ENCODE measurements at regions not wholly inside any gene's neighbourhood (a gene's known extent, or its start where the extent isn't known, plus 50 kb on each side); places are given as distances from the start of the nearest gene placed in this dataset.

DNA sequence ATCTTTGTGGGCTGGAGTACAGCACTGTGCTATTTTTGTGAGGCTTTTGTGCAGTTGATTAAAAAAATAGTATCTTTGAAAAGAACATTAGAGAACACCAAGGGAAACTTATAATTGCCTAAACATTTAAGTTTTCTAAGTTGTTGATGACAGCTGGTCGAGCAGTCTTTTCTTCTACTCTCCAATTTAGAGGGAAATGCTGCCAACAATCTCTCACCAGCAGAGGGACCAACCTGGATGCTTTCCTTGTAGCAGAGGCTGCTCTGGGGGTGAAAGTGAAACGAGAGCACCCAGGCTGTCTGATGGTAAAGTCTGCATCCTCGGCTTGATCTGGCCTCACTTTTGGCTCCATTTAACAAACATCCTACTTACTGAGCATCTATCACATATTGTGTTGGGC is 1286.5 kb upstream of the TENM4 start:
- Histone ChIP-seq H3K9me3 (ENCODE audit: insufficient read depth, low read depth, low read length) (no peaks in the 10 kb centered on the region), H2BK120ac (ENCODE audit: insufficient read depth, low read length, poor library complexity) (no peak overlapping the region), H3K79me2 (ENCODE audit: control insufficient read depth, insufficient read depth, low read length, poor library complexity) (no peaks in the 10 kb centered on the region), H3K23ac (ENCODE audit: low read length) (no peak overlapping the region), H3K4me2 (ENCODE audit: low read length) (no peak overlapping the region), H4K91ac (ENCODE audit: low read depth, low read length) (no peak overlapping the region), H2BK12ac (ENCODE audit: low read length) (no peak overlapping the region), H4K8ac (ENCODE audit: low read depth, low read length) (no peak overlapping the region), H3K27me3 (ENCODE audit: insufficient read depth, low read length) (no peaks in the 10 kb centered on the region), H3K27ac (ENCODE audit: low read depth, low read length) (no peak overlapping the region), H3K4me3 (ENCODE audit: low read depth, low read length) (no peak overlapping the region), H3K18ac (ENCODE audit: low read length) (no peak overlapping the region), H3K4me1 (ENCODE audit: control insufficient read depth in 1 of 2, insufficient read depth in 2 of 2, low read length in 2 of 2) (peaks cover 2 to 5% of the 10 kb centered on the region in 2 experiments), H3K14ac (ENCODE audit: low read length) (no peak overlapping the region), H2AFZ (ENCODE audit: insufficient read depth, low read length, poor library complexity) (no peak overlapping the region), H3K36me3 (ENCODE audit: control insufficient read depth in 1 of 2, insufficient read depth in 2 of 2, low read length in 2 of 2) (no peaks in the 10 kb centered on the region), H3K79me1 (ENCODE audit: low read length) (peaks cover 7% of the 10 kb centered on the region), H4K12ac (ENCODE audit: low read depth, low read length) (no peak overlapping the region), H3K4ac (ENCODE audit: low read depth, low read length) (no peak overlapping the region), H2BK5ac (ENCODE audit: low read depth, low read length, poor library complexity) (no peak overlapping the region), H2AK5ac (ENCODE audit: low read length) (no peak overlapping the region), H3K9ac (ENCODE audit: low read length) (peak overlapping the region; percentile 59)
- DNase-seq, result no peak
- no CpG with 5 or more reads among the region's 3 CpGs for WGBS (ENCODE audit: extremely low coverage, insufficient coverage, insufficient read length)

DNA sequence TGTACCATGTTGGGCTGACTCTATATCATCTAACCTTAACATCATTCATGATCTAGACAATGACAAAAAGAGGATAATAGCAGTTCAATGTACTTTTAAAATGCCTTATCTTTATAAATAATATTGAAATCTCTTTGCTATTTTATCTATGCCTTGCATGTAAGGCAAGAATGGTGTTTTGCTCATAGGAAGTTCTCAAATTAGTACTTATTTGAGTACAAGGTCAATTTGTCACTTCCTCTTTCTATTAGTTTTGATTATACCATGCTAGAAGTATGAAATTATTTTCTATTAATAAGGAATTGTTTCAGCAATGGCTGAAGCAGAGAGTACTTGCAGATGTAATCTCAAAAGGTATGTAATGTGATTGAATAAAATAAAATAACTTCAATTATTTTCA is 1285.4 kb upstream of the TENM4 start:
- Histone ChIP-seq H3K79me1 (ENCODE audit: low read length) (peaks cover 11% of the 10 kb centered on the region), H2AFZ (ENCODE audit: insufficient read depth, low read length, poor library complexity) (no peak overlapping the region), H3K36me3 (ENCODE audit: control insufficient read depth in 1 of 2, insufficient read depth in 2 of 2, low read length in 2 of 2) (no peaks in the 10 kb centered on the region), H2BK5ac (ENCODE audit: low read depth, low read length, poor library complexity) (no peak overlapping the region), H2BK12ac (ENCODE audit: low read length) (no peak overlapping the region), H4K12ac (ENCODE audit: low read depth, low read length) (no peak overlapping the region), H2AK5ac (ENCODE audit: low read length) (no peak overlapping the region), H3K4ac (ENCODE audit: low read depth, low read length) (no peak overlapping the region), H3K4me2 (ENCODE audit: low read length) (no peak overlapping the region), H3K18ac (ENCODE audit: low read length) (no peak overlapping the region), H3K79me2 (ENCODE audit: control insufficient read depth, insufficient read depth, low read length, poor library complexity) (no peaks in the 10 kb centered on the region), H3K23ac (ENCODE audit: low read length) (no peak overlapping the region), H3K4me1 (ENCODE audit: control insufficient read depth in 1 of 2, insufficient read depth in 2 of 2, low read length in 2 of 2) (peaks cover 2 to 5% of the 10 kb centered on the region in 2 experiments), H3K4me3 (ENCODE audit: low read depth, low read length) (no peak overlapping the region), H2BK120ac (ENCODE audit: insufficient read depth, low read length, poor library complexity) (no peak overlapping the region), H3K9ac (ENCODE audit: low read length) (no peak overlapping the region), H4K8ac (ENCODE audit: low read depth, low read length) (no peak overlapping the region), H3K14ac (ENCODE audit: low read length) (no peak overlapping the region), H3K27ac (ENCODE audit: low read depth, low read length) (no peak overlapping the region), H3K9me3 (ENCODE audit: insufficient read depth, low read depth, low read length) (no peaks in the 10 kb centered on the region), H4K91ac (ENCODE audit: low read depth, low read length) (no peak overlapping the region), H3K27me3 (ENCODE audit: insufficient read depth, low read length) (no peaks in the 10 kb centered on the region)
- no peak for DNase-seq

DNA sequence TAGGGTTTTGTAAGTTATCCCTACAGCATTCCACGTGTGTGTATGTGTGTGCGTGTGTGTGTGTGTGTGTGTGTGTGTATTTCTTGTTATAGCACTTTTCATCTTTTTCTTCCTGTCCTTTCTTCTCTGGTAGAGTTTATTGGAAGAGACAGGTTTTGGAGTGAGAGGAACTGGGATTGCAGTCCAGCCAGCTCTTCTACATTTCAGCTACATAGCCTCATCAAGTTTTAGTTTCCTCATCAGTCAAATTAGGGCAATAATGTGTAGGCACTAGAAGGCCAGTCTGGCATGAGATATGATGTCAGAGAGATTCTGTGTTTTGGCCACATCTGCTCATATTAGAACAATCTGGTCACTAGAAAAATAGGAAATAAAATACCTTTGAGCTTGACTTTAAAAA is 1283.5 kb upstream of the TENM4 start:
- Histone ChIP-seq H3K9me3 (ENCODE audit: insufficient read depth, low read depth, low read length) (no peaks in the 10 kb centered on the region), H3K79me1 (ENCODE audit: low read length) (peaks cover 11% of the 10 kb centered on the region), H3K27ac (ENCODE audit: low read depth, low read length) (peak overlapping the region; percentile 0), H4K8ac (ENCODE audit: low read depth, low read length) (no peak overlapping the region), H3K14ac (ENCODE audit: low read length) (no peak overlapping the region), H2BK120ac (ENCODE audit: insufficient read depth, low read length, poor library complexity) (no peak overlapping the region), H2AFZ (ENCODE audit: insufficient read depth, low read length, poor library complexity) (no peak overlapping the region), H3K23ac (ENCODE audit: low read length) (no peak overlapping the region), H3K36me3 (ENCODE audit: control insufficient read depth in 1 of 2, insufficient read depth in 2 of 2, low read length in 2 of 2) (no peaks in the 10 kb centered on the region), H2BK5ac (ENCODE audit: low read depth, low read length, poor library complexity) (no peak overlapping the region), H3K18ac (ENCODE audit: low read length) (no peak overlapping the region), H3K4me1 (ENCODE audit: control insufficient read depth in 1 of 2, insufficient read depth in 2 of 2, low read length in 2 of 2) (peaks cover 2 to 8% of the 10 kb centered on the region in 2 experiments), H3K9ac (ENCODE audit: low read length) (no peak overlapping the region), H4K12ac (ENCODE audit: low read depth, low read length) (no peak overlapping the region), H3K4me2 (ENCODE audit: low read length) (no peak overlapping the region), H3K27me3 (ENCODE audit: insufficient read depth, low read length) (no peaks in the 10 kb centered on the region), H2AK5ac (ENCODE audit: low read length) (no peak overlapping the region), H3K4ac (ENCODE audit: low read depth, low read length) (no peak overlapping the region), H3K4me3 (ENCODE audit: low read depth, low read length) (no peak overlapping the region), H3K79me2 (ENCODE audit: control insufficient read depth, insufficient read depth, low read length, poor library complexity) (no peaks in the 10 kb centered on the region), H4K91ac (ENCODE audit: low read depth, low read length) (no peak overlapping the region), H2BK12ac (ENCODE audit: low read length) (no peak overlapping the region)
- WGBS (ENCODE audit: extremely low coverage, insufficient coverage, insufficient read length), result no CpG with 5 or more reads among the region's 2 CpGs
- DNase-seq, result peak; percentile 16 to 35

DNA sequence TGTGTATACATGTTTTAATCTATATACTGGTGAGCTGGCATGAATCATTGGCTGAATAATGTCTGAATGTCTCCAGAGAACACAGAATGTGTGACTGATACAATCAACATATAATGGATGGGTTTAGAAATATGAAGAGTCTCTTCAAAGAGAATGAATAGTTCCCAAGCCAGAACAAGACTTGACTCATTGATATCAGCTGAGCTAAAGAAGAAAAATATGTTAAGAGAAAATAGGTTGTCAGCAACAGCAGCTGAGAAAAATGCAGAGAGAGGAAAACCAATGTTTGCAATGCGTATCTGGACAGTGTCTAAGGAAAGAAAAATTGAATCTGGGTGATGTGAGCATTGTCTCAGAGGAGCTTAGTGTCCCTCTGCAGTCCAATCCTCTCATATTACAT is 1281.8 kb upstream of the TENM4 start:
- no peak overlapping the region for H3K18ac ChIP-seq (ENCODE audit: low read length)
- WGBS (ENCODE audit: extremely low coverage, insufficient coverage, insufficient read length), result no CpG with 5 or more reads among the region's 1 CpG

More for the DNA sequence above, 1281.8 kb upstream of the TENM4 start:
- Histone ChIP-seq H3K4me3 (ENCODE audit: low read depth, low read length) (no peak overlapping the region), H2BK120ac (ENCODE audit: insufficient read depth, low read length, poor library complexity) (no peak overlapping the region), H2BK12ac (ENCODE audit: low read length) (no peak overlapping the region), H3K4ac (ENCODE audit: low read depth, low read length) (no peak overlapping the region), H2BK5ac (ENCODE audit: low read depth, low read length, poor library complexity) (no peak overlapping the region), H3K4me1 (ENCODE audit: control insufficient read depth in 1 of 2, insufficient read depth in 2 of 2, low read length in 2 of 2) (peaks cover 4 to 9% of the 10 kb centered on the region in 2 experiments), H3K27me3 (ENCODE audit: insufficient read depth, low read length) (no peaks in the 10 kb centered on the region), H3K27ac (ENCODE audit: low read depth, low read length) (peak overlapping the region; percentile 90), H4K8ac (ENCODE audit: low read depth, low read length) (no peak overlapping the region), H3K23ac (ENCODE audit: low read length) (no peak overlapping the region), H3K79me1 (ENCODE audit: low read length) (peaks cover 11% of the 10 kb centered on the region), H3K14ac (ENCODE audit: low read length) (no peak overlapping the region), H3K79me2 (ENCODE audit: control insufficient read depth, insufficient read depth, low read length, poor library complexity) (no peaks in the 10 kb centered on the region), H3K9me3 (ENCODE audit: insufficient read depth, low read depth, low read length) (no peaks in the 10 kb centered on the region), H3K4me2 (ENCODE audit: low read length) (no peak overlapping the region), H2AK5ac (ENCODE audit: low read length) (no peak overlapping the region), H3K36me3 (ENCODE audit: control insufficient read depth in 1 of 2, insufficient read depth in 2 of 2, low read length in 2 of 2) (no peaks in the 10 kb centered on the region), H3K9ac (ENCODE audit: low read length) (no peak overlapping the region), H4K91ac (ENCODE audit: low read depth, low read length) (no peak overlapping the region), H2AFZ (ENCODE audit: insufficient read depth, low read length, poor library complexity) (no peak overlapping the region), H4K12ac (ENCODE audit: low read depth, low read length) (no peak overlapping the region)
- peak in 1 of 2 donors; percentile 8 for DNase-seq

Data from trophoblast cell (in vitro differentiated cells and primary cell).